H9 (cell line): ENCODE measurements at regions not wholly inside any gene's neighbourhood (a gene's known extent, or its start where the extent isn't known, plus 50 kb on each side); places are given as distances from the start of the nearest gene placed in this dataset.

ENCODE experiments used
- DNase-seq: peaks from one replicate; pipeline ENCODE4 v3.0.0-alpha.2; 2017
- H2AFZ ChIP-seq: one replicate; pipeline ENCODE4 v1.6.1; 2013; ENCODE audit warnings: mild to moderate bottlenecking, low read length, control low read depth, moderate library complexity
- H2AK5ac ChIP-seq: 2 replicates; pipeline ENCODE4 v1.6.1; 2013; ENCODE audit warnings: low read length, control low read depth, mixed read lengths; ENCODE audit not compliant: insufficient read length
- H2BK120ac ChIP-seq: one replicate; pipeline ENCODE4 v1.6.1; 2013; ENCODE audit warnings: low read depth, mild to moderate bottlenecking, low read length, control low read depth, inconsistent platforms; ENCODE audit not compliant: poor library complexity, severe bottlenecking
- H2BK12ac ChIP-seq: 2 replicates; pipeline ENCODE4 v1.6.1; 2013; ENCODE audit warnings: low read length, control low read depth, mixed read lengths, low read depth; ENCODE audit not compliant: insufficient read length
- H2BK15ac ChIP-seq: 2 replicates; pipeline ENCODE4 v1.6.1; 2013; ENCODE audit warnings: low read depth, low read length, control low read depth
- H2BK20ac ChIP-seq: one replicate; pipeline ENCODE4 v1.6.1; 2013; ENCODE audit warnings: low read depth, mild to moderate bottlenecking, low read length, control low read depth, inconsistent platforms; ENCODE audit not compliant: poor library complexity, severe bottlenecking
- H2BK5ac ChIP-seq: 2 replicates; pipeline ENCODE4 v1.6.1; 2013; ENCODE audit warnings: low read length, control low read depth, mixed read lengths; ENCODE audit not compliant: insufficient read length
- H3K14ac ChIP-seq: 2 replicates; pipeline ENCODE4 v1.6.1; 2013; ENCODE audit warnings: low read length, control low read depth; ENCODE audit not compliant: insufficient read depth
- H3K18ac ChIP-seq: 2 replicates; pipeline ENCODE4 v1.6.1; 2013; ENCODE audit warnings: low read depth, mild to moderate bottlenecking, mixed read lengths, low read length, control low read depth; ENCODE audit not compliant: insufficient read length
- H3K23ac ChIP-seq: 2 replicates; pipeline ENCODE4 v1.6.1; 2013; ENCODE audit warnings: low read length, control low read depth, mixed read lengths, low read depth; ENCODE audit not compliant: insufficient read length
- H3K23me2 ChIP-seq: 2 replicates; pipeline ENCODE4 v1.6.1; 2013; ENCODE audit warnings: low read depth, mild to moderate bottlenecking, mixed read lengths, low read length, control low read depth; ENCODE audit not compliant: insufficient read length, poor library complexity, severe bottlenecking
- H3K27ac ChIP-seq: 2 replicates; pipeline ENCODE4 v1.5.1; 2013; ENCODE audit warnings: low read length, control low read depth, mixed read lengths, low read depth; ENCODE audit not compliant: insufficient read length
- H3K27me3 ChIP-seq: 2 replicates; pipeline ENCODE4 v1.6.1; 2013; ENCODE audit warnings: low read length, control low read depth, inconsistent platforms; ENCODE audit not compliant: insufficient read depth
- H3K4ac ChIP-seq: 2 replicates; pipeline ENCODE4 v1.6.1; 2013; ENCODE audit warnings: low read depth, mild to moderate bottlenecking, control low read depth, inconsistent platforms, low read length, moderate library complexity
- H3K4me1 ChIP-seq: 2 replicates; pipeline ENCODE4 v1.6.1; 2013; ENCODE audit warnings: low read length, control low read depth, inconsistent platforms; ENCODE audit not compliant: insufficient read depth
- H3K4me2 ChIP-seq: 2 replicates; pipeline ENCODE4 v1.6.1; 2013; ENCODE audit warnings: low read length, control low read depth, mixed read lengths; ENCODE audit not compliant: insufficient read length, insufficient read depth
- H3K56ac ChIP-seq: 2 replicates; pipeline ENCODE4 v1.6.1; 2013; ENCODE audit warnings: low read depth, mild to moderate bottlenecking, mixed read lengths, low read length, control low read depth; ENCODE audit not compliant: insufficient read length
- H3K79me1 ChIP-seq: 2 replicates; pipeline ENCODE4 v1.6.1; 2013; ENCODE audit warnings: low read depth, mild to moderate bottlenecking, moderate library complexity, low read length, control low read depth, inconsistent platforms; ENCODE audit not compliant: insufficient read depth, poor library complexity, severe bottlenecking
- H3K79me2 ChIP-seq: 2 replicates; pipeline ENCODE4 v1.6.1; 2013; ENCODE audit warnings: low read length, control low read depth, inconsistent platforms; ENCODE audit not compliant: insufficient read depth
- H3K9ac ChIP-seq: 2 replicates; pipeline ENCODE4 v1.6.1; 2013; ENCODE audit warnings: low read length, control low read depth, mixed read lengths; ENCODE audit not compliant: insufficient read length; ENCODE audit errors: extremely low read depth
- H3K9me3 ChIP-seq: one replicate; pipeline ENCODE4 v1.6.1; 2013; ENCODE audit warnings: low read depth, low read length, inconsistent platforms; ENCODE audit not compliant: control insufficient read depth
- H3T11ph ChIP-seq: one replicate; pipeline ENCODE4 v1.6.1; 2013; ENCODE audit warnings: mild to moderate bottlenecking, low read length, control low read depth, inconsistent platforms
- H4K20me1 ChIP-seq: one replicate; pipeline ENCODE4 v1.6.1; 2013; ENCODE audit not compliant: control insufficient read depth, insufficient read length, insufficient read depth
- H4K5ac ChIP-seq: 2 replicates; pipeline ENCODE4 v1.6.1; 2013; ENCODE audit warnings: low read depth, mild to moderate bottlenecking, mixed read lengths, low read length, control low read depth; ENCODE audit not compliant: insufficient read length
- H4K8ac ChIP-seq: replicated peaks from 2 replicates; pipeline ENCODE4 v1.6.1; 2013; ENCODE audit warnings: low read length, control low read depth, mixed read lengths, low read depth; ENCODE audit not compliant: insufficient read length
- H4K91ac ChIP-seq: 2 replicates; pipeline ENCODE4 v1.6.1; 2013; ENCODE audit warnings: low read depth, mild to moderate bottlenecking, moderate library complexity, mixed read lengths, low read length, control low read depth; ENCODE audit not compliant: insufficient read length
- H3K27ac Mint-ChIP-seq, 3 experiments: 2 replicates in 2 of 3; 3 replicates in 1 of 3; pipeline ENCODE4 v1.8.0; 2020 to 2021; ENCODE audit warnings: mixed read lengths in 3 of 3, mild to moderate bottlenecking in 1 of 3, moderate library complexity in 1 of 3
- H3K27me3 Mint-ChIP-seq: 2 replicates; pipeline ENCODE4 v1.8.0; 2021; ENCODE audit warnings: low read depth, mild to moderate bottlenecking, moderate library complexity, mixed read lengths
- H3K36me3 Mint-ChIP-seq, 3 experiments: 2 replicates in 2 of 3; 3 replicates in 1 of 3; pipeline ENCODE4 v1.8.0; 2020 to 2021; ENCODE audit warnings: low read depth in 3 of 3, mixed read lengths in 3 of 3; ENCODE audit not compliant: insufficient read depth in 1 of 3
- H3K4me1 Mint-ChIP-seq, 2 experiments: 2 replicates each; pipeline ENCODE4 v1.8.0; 2020; ENCODE audit warnings: mixed read lengths in 2 of 2
- H3K4me3 Mint-ChIP-seq, 2 experiments: 2 replicates in 1 of 2; 3 replicates in 1 of 2; pipeline ENCODE4 v1.8.0; 2020 to 2021; ENCODE audit warnings: mild to moderate bottlenecking in 2 of 2, mixed read lengths in 2 of 2, moderate library complexity in 1 of 2
- H3K9me3 Mint-ChIP-seq, 2 experiments: 2 replicates in 1 of 2; 3 replicates in 1 of 2; pipeline ENCODE4 v1.8.0; 2020; ENCODE audit warnings: mild to moderate bottlenecking in 2 of 2, mixed read lengths in 2 of 2, moderate library complexity in 1 of 2
- CTCF ChIP-seq: fragments of 200-600 bp; sonication (generic); conservative IDR thresholded peaks from 3 replicates; pipeline ENCODE4 v1.8.0; 2021; ENCODE audit warnings: antibody characterized with exemption, mild to moderate bottlenecking
- WGBS: extraction: QIAGEN DNeasy Blood & Tissue Kit; methylation state at CpG from one replicate; pipeline ENCODE4 v1.1.7; 2013; ENCODE audit warnings: missing lambda C conversion rate, low lambda C conversion rate, mixed read lengths; ENCODE audit not compliant: insufficient read length; ENCODE audit errors: extremely low coverage; 5-methylcytosine and 5-hydroxymethylcytosine counted together

GRCh38 chr7:33761449-33762080 lies 143.8 kb upstream of the BMPER start:
- Mint-ChIP-seq H3K27me3 (no peaks in the 10 kb centered on the region), H3K9me3 (no peaks in the 10 kb centered on the region), H3K4me3 (no peak overlapping the region), H3K27ac (peak overlapping the region in 1 of 3 experiments; percentile 59; a peak in 1 of 7 replicates), H3K4me1 (peaks cover 26% of the 10 kb centered on the region in 2 experiments), H3K36me3 (no peaks in the 10 kb centered on the region)
- Histone ChIP-seq H3K27ac (no peak overlapping the region), H2AFZ (no peak overlapping the region), H3K18ac (no peak overlapping the region), H2AK5ac (no peak overlapping the region), H3T11ph (no peak overlapping the region), H3K4me1 (peaks cover 3% of the 10 kb centered on the region; the same call in 1 of the 2 replicates), H2BK12ac (no peak overlapping the region), H2BK5ac (no peak overlapping the region), H4K5ac (no peak overlapping the region), H3K23me2 (no peaks in the 10 kb centered on the region), H3K79me2 (no peaks in the 10 kb centered on the region), H3K9me3 (no peaks in the 10 kb centered on the region), H2BK120ac (no peak overlapping the region), H3K79me1 (no peaks in the 10 kb centered on the region), H4K8ac (no peak overlapping the region), H3K4me2 (no peak overlapping the region), H4K20me1 (no peaks in the 10 kb centered on the region), H3K27me3 (no peaks in the 10 kb centered on the region; the same call in 1 of the 2 replicates), H2BK20ac (no peak overlapping the region), H3K14ac (no peak overlapping the region), H3K56ac (no peak overlapping the region), H3K23ac (no peak overlapping the region), H2BK15ac (no peak overlapping the region), H4K91ac (no peak overlapping the region), H3K9ac (no peak overlapping the region), H3K4ac (no peak overlapping the region)
- DNase-seq, result no peak
- WGBS, result no CpG with 5 or more reads among the region's 7 CpGs
- TF ChIP-seq CTCF, result no peak
